ENCODE measurements at regions not wholly inside any gene's neighbourhood (a gene's known extent, or its start where the extent isn't known, plus 50 kb on each side); places are given as distances from the start of the nearest gene placed in this dataset.

DNA sequence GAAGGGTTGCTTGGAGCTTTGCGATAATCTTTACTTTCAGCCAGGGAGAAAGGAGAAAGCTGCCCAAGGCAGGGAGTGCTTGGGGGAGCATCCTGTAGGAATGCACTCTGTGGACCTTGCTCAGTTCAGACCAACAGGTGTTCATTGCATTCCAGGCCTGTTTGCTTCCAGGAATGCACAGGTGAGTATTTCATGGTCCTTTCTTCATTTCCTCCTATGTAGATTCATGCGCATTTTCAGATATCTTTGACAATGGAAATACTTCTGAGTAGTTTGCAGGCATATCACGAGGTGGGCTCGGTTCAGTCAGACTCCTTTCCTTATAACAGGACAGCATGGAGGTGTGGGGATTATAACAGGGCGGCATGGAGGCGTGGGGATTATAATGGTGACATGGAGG is 254.8 kb downstream of the FGF9 start:
- no peaks in the 10 kb centered on the region for H3K36me3 ChIP-seq (ENCODE audit: low read depth)
- H3K4me3 ChIP-seq (ENCODE audit: severe bottlenecking), result no peak overlapping the region
- ATAC-seq (ENCODE audit: low read depth), result no peak
- no peak overlapping the region for H3K27ac ChIP-seq (ENCODE audit: poor library complexity, severe bottlenecking)
- H3K4me1 ChIP-seq (ENCODE audit: insufficient read depth, poor library complexity, severe bottlenecking), result no peaks in the 10 kb centered on the region
- TF ChIP-seq, protein P1, sequence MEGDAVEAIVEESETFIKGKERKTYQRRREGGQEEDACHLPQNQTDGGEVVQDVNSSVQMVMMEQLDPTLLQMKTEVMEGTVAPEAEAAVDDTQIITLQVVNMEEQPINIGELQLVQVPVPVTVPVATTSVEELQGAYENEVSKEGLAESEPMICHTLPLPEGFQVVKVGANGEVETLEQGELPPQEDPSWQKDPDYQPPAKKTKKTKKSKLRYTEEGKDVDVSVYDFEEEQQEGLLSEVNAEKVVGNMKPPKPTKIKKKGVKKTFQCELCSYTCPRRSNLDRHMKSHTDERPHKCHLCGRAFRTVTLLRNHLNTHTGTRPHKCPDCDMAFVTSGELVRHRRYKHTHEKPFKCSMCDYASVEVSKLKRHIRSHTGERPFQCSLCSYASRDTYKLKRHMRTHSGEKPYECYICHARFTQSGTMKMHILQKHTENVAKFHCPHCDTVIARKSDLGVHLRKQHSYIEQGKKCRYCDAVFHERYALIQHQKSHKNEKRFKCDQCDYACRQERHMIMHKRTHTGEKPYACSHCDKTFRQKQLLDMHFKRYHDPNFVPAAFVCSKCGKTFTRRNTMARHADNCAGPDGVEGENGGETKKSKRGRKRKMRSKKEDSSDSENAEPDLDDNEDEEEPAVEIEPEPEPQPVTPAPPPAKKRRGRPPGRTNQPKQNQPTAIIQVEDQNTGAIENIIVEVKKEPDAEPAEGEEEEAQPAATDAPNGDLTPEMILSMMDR (IDR thresholded peaks at IDR 0.05; ENCODE audit: poor library complexity, severe bottlenecking), result no peak
- H3K9me3 ChIP-seq (ENCODE audit: severe bottlenecking), result no peaks in the 10 kb centered on the region
- H3K27me3 ChIP-seq (ENCODE audit: insufficient read depth, poor library complexity, severe bottlenecking), result no peaks in the 10 kb centered on the region
- DNase-seq (ENCODE audit: low spot score), result no peak

DNA sequence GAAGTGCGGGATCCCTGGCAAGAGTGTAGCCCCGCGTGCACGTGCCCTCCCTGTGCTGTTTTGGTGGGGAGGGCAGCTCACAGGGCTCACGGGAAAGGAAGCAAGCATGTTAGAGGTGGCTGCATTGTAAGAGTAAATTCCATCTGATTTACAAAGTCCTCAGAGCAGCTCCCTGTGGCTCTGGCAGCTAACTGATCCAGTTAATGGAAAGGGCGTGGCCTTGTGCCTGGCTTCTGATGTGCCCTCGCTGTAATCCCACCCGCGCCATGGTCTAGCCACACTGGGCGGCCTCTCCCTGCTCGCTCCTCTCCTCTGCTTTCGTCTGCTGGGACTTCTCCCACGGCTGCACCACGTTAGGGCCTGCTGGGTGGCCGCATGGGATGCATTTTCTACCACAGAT is 258.5 kb downstream of the FGF9 start:
- TF ChIP-seq, protein P1 (IDR thresholded peaks at IDR 0.05; ENCODE audit: poor library complexity, severe bottlenecking), result no peak
- Histone ChIP-seq H3K9me3 (ENCODE audit: severe bottlenecking) (no peaks in the 10 kb centered on the region), H3K4me1 (ENCODE audit: insufficient read depth, poor library complexity, severe bottlenecking) (no peaks in the 10 kb centered on the region), H3K36me3 (ENCODE audit: low read depth) (no peaks in the 10 kb centered on the region), H3K27me3 (ENCODE audit: insufficient read depth, poor library complexity, severe bottlenecking) (no peaks in the 10 kb centered on the region), H3K4me3 (ENCODE audit: severe bottlenecking) (no peak overlapping the region), H3K27ac (ENCODE audit: poor library complexity, severe bottlenecking) (no peak overlapping the region)
- DNase-seq (ENCODE audit: low spot score) (no peak), ATAC-seq (ENCODE audit: low read depth) (no peak)

DNA sequence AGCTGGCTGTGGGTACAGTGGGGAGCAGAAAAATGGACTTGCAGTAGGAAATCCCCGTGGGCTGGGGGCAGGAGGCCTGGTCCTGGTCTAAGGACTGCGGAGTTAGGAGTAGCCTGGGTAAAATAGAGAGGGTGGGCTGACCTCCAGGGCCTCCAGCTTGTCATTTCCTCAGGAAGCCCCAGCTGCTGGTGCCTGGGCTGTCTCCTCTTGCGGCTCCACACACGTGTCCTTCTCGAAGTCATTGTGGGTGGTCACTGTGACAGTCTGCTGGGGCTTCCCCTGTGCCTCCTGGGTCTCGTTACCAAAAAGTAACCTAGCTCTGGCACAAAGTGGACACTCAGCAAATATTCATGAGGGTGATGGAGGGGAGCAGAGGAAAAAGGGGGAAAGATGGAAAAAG is 259.7 kb downstream of the FGF9 start:
- Histone ChIP-seq H3K4me3 (ENCODE audit: severe bottlenecking) (no peak overlapping the region), H3K36me3 (ENCODE audit: low read depth) (no peaks in the 10 kb centered on the region), H3K9me3 (ENCODE audit: severe bottlenecking) (no peaks in the 10 kb centered on the region), H3K4me1 (ENCODE audit: insufficient read depth, poor library complexity, severe bottlenecking) (no peaks in the 10 kb centered on the region), H3K27ac (ENCODE audit: poor library complexity, severe bottlenecking) (no peak overlapping the region), H3K27me3 (ENCODE audit: insufficient read depth, poor library complexity, severe bottlenecking) (no peaks in the 10 kb centered on the region)
- TF ChIP-seq, protein P1 (IDR thresholded peaks at IDR 0.05; ENCODE audit: poor library complexity, severe bottlenecking), result no peak
- ATAC-seq (ENCODE audit: low read depth), result no peak
- no peak for DNase-seq (ENCODE audit: low spot score)

DNA sequence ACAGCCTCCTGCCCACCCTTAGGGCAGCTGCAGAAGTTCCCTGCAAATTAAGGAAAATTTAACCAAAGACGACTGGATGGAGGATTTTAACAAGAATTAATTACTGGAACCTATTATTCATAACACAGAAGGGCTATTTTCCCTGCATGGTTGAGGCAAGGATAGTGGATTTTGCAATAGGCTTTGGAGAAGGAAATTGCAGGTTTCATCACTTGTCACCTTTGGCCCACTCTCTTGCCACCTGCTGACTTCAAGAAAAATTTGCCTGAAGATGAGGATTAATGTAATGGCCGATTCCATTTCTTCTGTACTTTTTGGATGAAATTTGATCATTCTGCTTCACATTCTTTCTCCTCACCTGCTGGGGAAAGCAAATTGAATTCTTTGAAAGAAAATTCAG is 261.7 kb downstream of the FGF9 start:
- ATAC-seq (ENCODE audit: low read depth) (no peak), DNase-seq (ENCODE audit: low spot score) (no peak)
- TF ChIP-seq, protein P1 (IDR thresholded peaks at IDR 0.05; ENCODE audit: poor library complexity, severe bottlenecking), result no peak
- Histone ChIP-seq H3K27me3 (ENCODE audit: insufficient read depth, poor library complexity, severe bottlenecking) (no peaks in the 10 kb centered on the region), H3K27ac (ENCODE audit: poor library complexity, severe bottlenecking) (no peak overlapping the region), H3K4me1 (ENCODE audit: insufficient read depth, poor library complexity, severe bottlenecking) (no peaks in the 10 kb centered on the region), H3K9me3 (ENCODE audit: severe bottlenecking) (no peaks in the 10 kb centered on the region), H3K4me3 (ENCODE audit: severe bottlenecking) (no peak overlapping the region), H3K36me3 (ENCODE audit: low read depth) (no peaks in the 10 kb centered on the region)

DNA sequence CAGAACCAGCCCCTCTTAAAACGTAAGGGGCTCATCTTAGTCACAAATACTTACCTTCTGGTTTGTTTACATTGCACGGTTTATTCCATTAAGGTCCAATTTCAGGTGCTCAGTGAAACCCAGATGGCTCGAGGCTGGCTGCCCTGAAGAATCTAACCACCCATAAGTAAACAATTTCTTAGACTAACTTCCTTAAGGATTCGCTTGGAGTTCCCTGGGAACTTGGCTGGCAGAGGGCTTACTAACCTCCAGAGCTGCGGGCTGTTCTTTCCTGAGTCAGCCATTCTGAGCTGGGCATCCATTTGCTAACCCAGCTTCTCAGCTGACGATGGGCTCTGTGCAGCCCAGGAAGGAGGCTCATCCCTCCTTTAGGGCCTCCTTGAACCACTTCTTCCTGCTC is 262.1 kb downstream of the FGF9 start:
- H3K4me3 ChIP-seq (ENCODE audit: severe bottlenecking), result no peak overlapping the region
- no peaks in the 10 kb centered on the region for H3K4me1 ChIP-seq (ENCODE audit: insufficient read depth, poor library complexity, severe bottlenecking)
- no peak overlapping the region for H3K27ac ChIP-seq (ENCODE audit: poor library complexity, severe bottlenecking)
- TF ChIP-seq, protein P1 (IDR thresholded peaks at IDR 0.05; ENCODE audit: poor library complexity, severe bottlenecking), result no peak
- no peaks in the 10 kb centered on the region for H3K27me3 ChIP-seq (ENCODE audit: insufficient read depth, poor library complexity, severe bottlenecking)
- ATAC-seq (ENCODE audit: low read depth) (no peak), DNase-seq (ENCODE audit: low spot score) (no peak)
- no peaks in the 10 kb centered on the region for H3K9me3 ChIP-seq (ENCODE audit: severe bottlenecking)
- no peaks in the 10 kb centered on the region for H3K36me3 ChIP-seq (ENCODE audit: low read depth)
